HG02938 (cell line): ENCODE measurements at regions not wholly inside any gene's neighbourhood (a gene's known extent, or its start where the extent isn't known, plus 50 kb on each side); places are given as distances from the start of the nearest gene placed in this dataset.
A peak's percentile ranks its signal among the peaks of the same experiment; 100 is the strongest.
"Not testable (repeated sequence)": the region's sequence is repeated elsewhere in the genome, so short reads cannot be mapped to it uniquely, and the experiment has no call there.

Experiments
- ATAC-seq: cut with Tn5 transposase; IDR thresholded peaks from one replicate; pipeline ENCODE4 v1.9.1; 2021; ENCODE audit warnings: mild to moderate bottlenecking, moderate library complexity; ENCODE audit not compliant: unreplicated experiment

GRCh38 chr5:125064621-125065438 is 318.4 kb upstream of the ZNF608 start:
- no peak for ATAC-seq

- no peak for ATAC-seq
Measured at GRCh38 chr5:125065741-125066140, 319.3 kb upstream of the ZNF608 start.

GRCh38 chr5:125070961-125071360 is 324.5 kb upstream of the ZNF608 start:
- ATAC-seq = no peak

- ATAC-seq = no peak
Measured at GRCh38 chr5:125073090-125073489, 326.7 kb upstream of the ZNF608 start.

- ATAC-seq = no peak
Measured at GRCh38 chr5:125075567-125075966, 329.1 kb upstream of the ZNF608 start.

- not testable (repeated sequence) for ATAC-seq
Measured at GRCh38 chr5:125079028-125079427, 332.6 kb upstream of the ZNF608 start.

- ATAC-seq = no peak
Measured at GRCh38 chr5:125081101-125081500, 334.7 kb upstream of the ZNF608 start.

GRCh38 chr5:125083981-125084380 is 337.5 kb upstream of the ZNF608 start:
- ATAC-seq = no peak

- no peak for ATAC-seq
Measured at GRCh38 chr5:125085797-125086505, 339.5 kb upstream of the ZNF608 start.

GRCh38 chr5:125088522-125089105 is 342.2 kb upstream of the ZNF608 start:
- no peak for ATAC-seq

- ATAC-seq = not testable (repeated sequence)
Measured at GRCh38 chr5:125092138-125092537, 345.7 kb upstream of the ZNF608 start.

- ATAC-seq = no peak
Measured at GRCh38 chr5:125093776-125094175, 347.3 kb upstream of the ZNF608 start.

- no peak for ATAC-seq
Measured at GRCh38 chr5:125100342-125100741, 353.9 kb upstream of the ZNF608 start.

GRCh38 chr5:125100951-125101350 is 354.5 kb upstream of the ZNF608 start:
- no peak for ATAC-seq

- no peak for ATAC-seq
Measured at GRCh38 chr5:125103459-125103858, 357.0 kb upstream of the ZNF608 start.

GRCh38 chr5:125106271-125106670 is 359.8 kb upstream of the ZNF608 start:
- ATAC-seq = no peak

- no peak for ATAC-seq
Measured at GRCh38 chr5:125106881-125107280, 360.4 kb upstream of the ZNF608 start.

- ATAC-seq = no peak
Measured at GRCh38 chr5:125109293-125109692, 362.9 kb upstream of the ZNF608 start.

GRCh38 chr5:125109816-125110215 is 363.4 kb upstream of the ZNF608 start:
- no peak for ATAC-seq

GRCh38 chr5:125112196-125112595 is 365.8 kb upstream of the ZNF608 start:
- ATAC-seq = no peak

- ATAC-seq = peak; percentile 59
Measured at GRCh38 chr5:125113328-125113727, 366.9 kb upstream of the ZNF608 start.

- no peak for ATAC-seq
Measured at GRCh38 chr5:125115195-125115525, 368.7 kb upstream of the ZNF608 start.
